ENCODE measurements at regions not wholly inside any gene's neighbourhood (a gene's known extent, or its start where the extent isn't known, plus 50 kb on each side); places are given as distances from the start of the nearest gene placed in this dataset.

DNA sequence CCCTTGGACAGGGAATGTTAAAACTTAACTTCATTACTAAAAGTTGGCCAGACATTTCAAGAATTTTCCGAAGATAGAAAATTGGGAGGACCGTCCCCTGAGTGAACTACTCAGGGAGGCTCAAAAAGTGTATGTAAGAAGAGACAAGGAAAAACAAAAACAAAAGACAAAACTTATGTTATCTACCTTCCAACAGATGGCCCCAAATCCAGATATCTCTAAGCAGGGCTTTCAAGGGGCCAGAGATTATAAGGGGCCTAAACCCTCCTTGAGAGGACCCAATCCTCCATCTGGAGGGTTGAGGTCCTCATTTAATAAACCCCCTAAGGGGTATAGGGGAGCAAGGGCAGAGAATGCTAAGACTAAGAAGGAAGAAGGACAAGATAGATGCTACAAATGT lies 203.6 kb downstream of the SH2D4B start:
- TF ChIP-seq, protein P1, sequence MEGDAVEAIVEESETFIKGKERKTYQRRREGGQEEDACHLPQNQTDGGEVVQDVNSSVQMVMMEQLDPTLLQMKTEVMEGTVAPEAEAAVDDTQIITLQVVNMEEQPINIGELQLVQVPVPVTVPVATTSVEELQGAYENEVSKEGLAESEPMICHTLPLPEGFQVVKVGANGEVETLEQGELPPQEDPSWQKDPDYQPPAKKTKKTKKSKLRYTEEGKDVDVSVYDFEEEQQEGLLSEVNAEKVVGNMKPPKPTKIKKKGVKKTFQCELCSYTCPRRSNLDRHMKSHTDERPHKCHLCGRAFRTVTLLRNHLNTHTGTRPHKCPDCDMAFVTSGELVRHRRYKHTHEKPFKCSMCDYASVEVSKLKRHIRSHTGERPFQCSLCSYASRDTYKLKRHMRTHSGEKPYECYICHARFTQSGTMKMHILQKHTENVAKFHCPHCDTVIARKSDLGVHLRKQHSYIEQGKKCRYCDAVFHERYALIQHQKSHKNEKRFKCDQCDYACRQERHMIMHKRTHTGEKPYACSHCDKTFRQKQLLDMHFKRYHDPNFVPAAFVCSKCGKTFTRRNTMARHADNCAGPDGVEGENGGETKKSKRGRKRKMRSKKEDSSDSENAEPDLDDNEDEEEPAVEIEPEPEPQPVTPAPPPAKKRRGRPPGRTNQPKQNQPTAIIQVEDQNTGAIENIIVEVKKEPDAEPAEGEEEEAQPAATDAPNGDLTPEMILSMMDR (conservative IDR thresholded peaks at IDR 0.05) = no peak
- Mint-ChIP-seq H3K4me3 (no peak overlapping the region), H3K27me3 (no peaks in the 10 kb centered on the region), H3K4me1 (ENCODE audit: unreplicated experiment) (no peaks in the 10 kb centered on the region), H3K27ac (no peak overlapping the region), H3K9me3 (peaks cover 5% of the 10 kb centered on the region), H3K36me3 (no peaks in the 10 kb centered on the region)
- DNase-seq (ENCODE audit: extremely low spot score, unreplicated experiment) = no peak

DNA sequence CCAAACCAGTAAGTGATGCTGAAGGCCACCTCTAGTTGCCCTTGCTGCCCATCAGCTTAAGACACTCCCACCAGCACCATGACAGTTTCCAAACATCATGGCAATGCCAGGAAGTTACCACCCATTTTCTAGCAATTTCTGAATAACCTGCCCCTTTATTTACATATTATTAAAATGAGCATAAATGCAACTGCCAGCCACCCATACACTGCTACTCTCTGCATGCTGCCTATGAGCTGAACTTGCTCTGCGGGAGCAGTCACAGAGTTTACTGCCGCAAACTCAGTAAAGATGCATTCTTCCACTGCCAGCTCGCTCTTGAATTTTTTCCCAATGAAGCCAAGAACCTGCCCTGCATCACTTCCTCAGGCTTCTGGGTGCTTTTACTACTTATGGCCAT lies 212.6 kb downstream of the SH2D4B start:
- Mint-ChIP-seq H3K36me3 (no peaks in the 10 kb centered on the region), H3K4me1 (ENCODE audit: unreplicated experiment) (peaks cover 7% of the 10 kb centered on the region), H3K9me3 (peaks cover 10% of the 10 kb centered on the region), H3K27ac (no peak overlapping the region), H3K27me3 (peaks cover 2% of the 10 kb centered on the region), H3K4me3 (no peak overlapping the region)
- TF ChIP-seq, protein P1 (conservative IDR thresholded peaks at IDR 0.05) = no peak
- no peak for DNase-seq (ENCODE audit: extremely low spot score, unreplicated experiment)

DNA sequence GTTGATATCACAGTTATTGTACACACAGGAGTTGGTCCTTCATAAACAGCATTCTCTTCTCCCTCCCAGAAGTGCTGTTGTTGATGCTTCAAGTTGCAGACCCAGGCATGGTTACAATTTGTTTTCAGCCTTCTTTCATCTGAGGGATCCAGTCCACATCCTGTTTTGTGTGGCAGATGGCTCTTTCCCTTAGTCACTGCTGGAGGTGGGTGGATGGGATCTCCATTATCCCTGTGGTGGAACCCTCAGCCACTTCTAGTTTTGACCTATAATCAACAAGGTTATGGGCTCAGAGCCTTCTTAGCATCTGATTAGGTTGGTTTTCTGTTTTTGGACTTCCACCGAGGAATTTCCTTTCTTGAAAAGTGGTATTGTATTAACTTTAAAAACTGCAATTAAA lies 214.2 kb downstream of the SH2D4B start:
- Mint-ChIP-seq H3K27ac (no peak overlapping the region), H3K36me3 (no peaks in the 10 kb centered on the region), H3K9me3 (peaks cover 10% of the 10 kb centered on the region), H3K4me1 (ENCODE audit: unreplicated experiment) (peaks cover 7% of the 10 kb centered on the region), H3K27me3 (peaks cover 4% of the 10 kb centered on the region), H3K4me3 (no peak overlapping the region)
- no peak for DNase-seq (ENCODE audit: extremely low spot score, unreplicated experiment)
- TF ChIP-seq, protein P1 (conservative IDR thresholded peaks at IDR 0.05) = no peak

DNA sequence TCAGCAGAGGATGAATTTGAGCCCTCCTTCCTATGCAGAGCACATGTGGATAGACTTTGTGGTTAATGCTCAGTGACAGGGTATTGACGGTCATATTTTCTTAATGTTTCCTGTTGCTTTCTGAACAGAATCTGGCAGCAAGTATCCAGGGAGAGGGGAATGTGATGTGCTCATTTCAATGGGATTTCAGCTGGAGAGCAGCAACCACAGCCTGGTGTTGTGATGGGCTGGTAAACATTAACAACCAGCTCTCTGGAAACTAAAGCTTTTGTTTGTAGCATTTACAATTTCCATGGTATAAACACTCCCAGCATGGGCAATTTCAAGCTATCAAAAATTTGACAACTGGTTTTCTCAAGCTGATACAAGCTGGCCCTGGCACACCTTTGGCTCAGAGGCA lies 215.9 kb downstream of the SH2D4B start:
- H3K36me3 Mint-ChIP-seq = no peaks in the 10 kb centered on the region
- no peak overlapping the region for H3K27ac Mint-ChIP-seq
- TF ChIP-seq, protein P1 (conservative IDR thresholded peaks at IDR 0.05) = no peak
- peaks cover 10% of the 10 kb centered on the region for H3K9me3 Mint-ChIP-seq
- peaks cover 6% of the 10 kb centered on the region for H3K27me3 Mint-ChIP-seq
- peaks cover 7% of the 10 kb centered on the region for H3K4me1 Mint-ChIP-seq (ENCODE audit: unreplicated experiment)
- DNase-seq (ENCODE audit: extremely low spot score, unreplicated experiment) = no peak
- no peak overlapping the region for H3K4me3 Mint-ChIP-seq

DNA sequence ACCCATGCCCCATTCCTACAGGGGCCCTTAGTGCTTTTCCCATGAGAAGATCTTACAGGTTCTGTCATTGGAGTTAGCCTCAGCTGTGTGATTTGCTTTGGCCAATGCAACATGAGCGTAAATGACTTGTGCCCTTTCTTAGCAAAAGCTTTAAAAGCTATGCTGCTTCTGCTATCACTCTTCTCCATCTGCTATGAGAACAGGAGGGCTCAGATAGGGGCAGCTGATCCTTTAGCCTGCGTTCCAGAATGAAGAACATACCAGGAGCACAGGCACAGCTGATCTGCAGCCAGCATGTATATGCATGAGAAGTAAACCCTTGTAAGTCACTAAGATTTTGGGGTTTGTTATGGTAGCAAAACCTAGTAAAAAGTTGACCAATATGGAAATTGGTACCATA lies 218.2 kb downstream of the SH2D4B start:
- H3K4me3 Mint-ChIP-seq = no peak overlapping the region
- no peak for DNase-seq (ENCODE audit: extremely low spot score, unreplicated experiment)
- no peak overlapping the region for H3K27ac Mint-ChIP-seq
- no peaks in the 10 kb centered on the region for H3K36me3 Mint-ChIP-seq
- H3K9me3 Mint-ChIP-seq = peaks cover 10% of the 10 kb centered on the region
- peaks cover 7% of the 10 kb centered on the region for H3K4me1 Mint-ChIP-seq (ENCODE audit: unreplicated experiment)
- TF ChIP-seq, protein P1 (conservative IDR thresholded peaks at IDR 0.05) = no peak
- H3K27me3 Mint-ChIP-seq = peaks cover 6% of the 10 kb centered on the region

DNA sequence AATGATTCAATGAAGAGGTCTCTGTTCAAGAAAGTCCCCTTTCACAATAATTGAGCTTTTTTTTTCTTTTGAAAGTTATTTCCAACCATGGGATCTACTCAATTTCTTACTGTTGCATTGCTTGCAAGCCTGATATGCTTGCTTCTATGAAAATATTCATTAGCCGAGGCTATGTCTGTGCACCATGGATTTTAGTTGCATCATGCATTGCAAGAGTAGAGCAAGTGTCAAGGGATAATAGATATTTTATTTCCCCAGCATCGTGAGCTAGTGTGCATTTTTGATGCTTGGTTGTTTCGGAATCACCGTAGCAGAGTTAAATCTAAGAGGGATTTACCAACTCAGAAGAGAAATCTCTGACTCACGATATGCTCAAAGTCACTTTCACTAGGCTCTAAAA lies 222.0 kb downstream of the SH2D4B start:
- no peaks in the 10 kb centered on the region for H3K9me3 Mint-ChIP-seq
- peaks cover 3% of the 10 kb centered on the region for H3K27me3 Mint-ChIP-seq
- TF ChIP-seq, protein P1 (conservative IDR thresholded peaks at IDR 0.05) = no peak
- no peaks in the 10 kb centered on the region for H3K4me1 Mint-ChIP-seq (ENCODE audit: unreplicated experiment)
- no peak overlapping the region for H3K27ac Mint-ChIP-seq
- H3K36me3 Mint-ChIP-seq = no peaks in the 10 kb centered on the region
- no peak for DNase-seq (ENCODE audit: extremely low spot score, unreplicated experiment)
- no peak overlapping the region for H3K4me3 Mint-ChIP-seq

All from type B pancreatic cell (in vitro differentiated cells).